HFFc6 (cell line): ENCODE measurements at regions not wholly inside any gene's neighbourhood (a gene's known extent, or its start where the extent isn't known, plus 50 kb on each side); places are given as distances from the start of the nearest gene placed in this dataset.
"Not testable (repeated sequence)": the region's sequence is repeated elsewhere in the genome, so short reads cannot be mapped to it uniquely, and the experiment has no call there.

Experiments used
- DNase-seq: peaks from one replicate; pipeline ENCODE4 v3.0.0-alpha.2; 2018
- H3K27ac Mint-ChIP-seq: 2 replicates; pipeline ENCODE4 v1.8.0; 2020; ENCODE audit warnings: mild to moderate bottlenecking, mixed read lengths
- H3K27me3 Mint-ChIP-seq: 2 replicates; pipeline ENCODE4 v1.8.0; 2021; ENCODE audit warnings: mild to moderate bottlenecking, moderate library complexity, mixed read lengths; ENCODE audit not compliant: insufficient read depth
- H3K36me3 Mint-ChIP-seq: 2 replicates; pipeline ENCODE4 v1.8.0; 2021; ENCODE audit warnings: low read depth, mixed read lengths
- H3K4me1 Mint-ChIP-seq: 2 replicates; pipeline ENCODE4 v1.8.0; 2020; ENCODE audit warnings: low read depth, mixed read lengths
- H3K4me3 Mint-ChIP-seq: 2 replicates; pipeline ENCODE4 v1.8.0; 2020; ENCODE audit warnings: mild to moderate bottlenecking, moderate library complexity, mixed read lengths
- H3K9me3 Mint-ChIP-seq: 2 replicates; pipeline ENCODE4 v1.8.0; 2020; ENCODE audit warnings: mild to moderate bottlenecking, mixed read lengths
- TF ChIP-seq, protein P1 (sequence below): fragments of 200-600 bp; sonication (generic); IDR thresholded peaks from 2 replicates; pipeline ENCODE4 v1.5.0; 2021; ENCODE audit warnings: antibody characterized with exemption, mild to moderate bottlenecking

- Mint-ChIP-seq H3K4me3 (no peak overlapping the region), H3K36me3 (no peaks in the 10 kb centered on the region), H3K27me3 (no peaks in the 10 kb centered on the region; the same call in 1 of the 2 replicates), H3K9me3 (peaks cover 52% of the 10 kb centered on the region), H3K4me1 (no peaks in the 10 kb centered on the region), H3K27ac (no peak overlapping the region)
- TF ChIP-seq, protein P1, sequence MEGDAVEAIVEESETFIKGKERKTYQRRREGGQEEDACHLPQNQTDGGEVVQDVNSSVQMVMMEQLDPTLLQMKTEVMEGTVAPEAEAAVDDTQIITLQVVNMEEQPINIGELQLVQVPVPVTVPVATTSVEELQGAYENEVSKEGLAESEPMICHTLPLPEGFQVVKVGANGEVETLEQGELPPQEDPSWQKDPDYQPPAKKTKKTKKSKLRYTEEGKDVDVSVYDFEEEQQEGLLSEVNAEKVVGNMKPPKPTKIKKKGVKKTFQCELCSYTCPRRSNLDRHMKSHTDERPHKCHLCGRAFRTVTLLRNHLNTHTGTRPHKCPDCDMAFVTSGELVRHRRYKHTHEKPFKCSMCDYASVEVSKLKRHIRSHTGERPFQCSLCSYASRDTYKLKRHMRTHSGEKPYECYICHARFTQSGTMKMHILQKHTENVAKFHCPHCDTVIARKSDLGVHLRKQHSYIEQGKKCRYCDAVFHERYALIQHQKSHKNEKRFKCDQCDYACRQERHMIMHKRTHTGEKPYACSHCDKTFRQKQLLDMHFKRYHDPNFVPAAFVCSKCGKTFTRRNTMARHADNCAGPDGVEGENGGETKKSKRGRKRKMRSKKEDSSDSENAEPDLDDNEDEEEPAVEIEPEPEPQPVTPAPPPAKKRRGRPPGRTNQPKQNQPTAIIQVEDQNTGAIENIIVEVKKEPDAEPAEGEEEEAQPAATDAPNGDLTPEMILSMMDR, result no peak
- DNase-seq, result no peak
Observed at GRCh38 chr3:22819209-22819608, 383.9 kb upstream of the UBE2E2 start.

DNA sequence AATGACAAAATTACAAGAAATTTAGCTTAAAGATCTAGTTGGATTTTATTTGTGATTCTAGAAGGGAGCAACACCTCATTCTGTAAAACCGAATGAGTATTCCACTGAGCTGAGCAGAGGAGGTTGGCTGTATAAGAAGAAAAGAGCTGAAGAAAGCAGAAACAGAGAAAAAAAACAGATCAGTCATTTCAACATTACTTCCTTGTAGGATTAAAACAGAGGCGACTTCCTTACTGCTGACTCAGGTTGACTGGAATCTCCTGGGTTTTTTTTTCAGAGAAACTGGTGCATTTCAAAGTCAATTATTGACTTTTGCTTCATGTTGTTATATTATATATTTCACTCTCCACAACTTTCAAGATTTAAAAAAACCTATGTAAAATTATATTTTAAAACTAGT is 368.1 kb upstream of the UBE2E2 start:
- no peak for DNase-seq
- H3K27ac Mint-ChIP-seq, result no peak overlapping the region
- H3K4me1 Mint-ChIP-seq, result no peaks in the 10 kb centered on the region
- peaks cover 54% of the 10 kb centered on the region for H3K9me3 Mint-ChIP-seq
- no peaks in the 10 kb centered on the region for H3K27me3 Mint-ChIP-seq
- H3K36me3 Mint-ChIP-seq, result no peaks in the 10 kb centered on the region
- TF ChIP-seq, protein P1, result no peak
- H3K4me3 Mint-ChIP-seq, result no peak overlapping the region

- Mint-ChIP-seq H3K27me3 (no peaks in the 10 kb centered on the region), H3K4me1 (no peaks in the 10 kb centered on the region), H3K4me3 (no peak overlapping the region), H3K36me3 (no peaks in the 10 kb centered on the region), H3K9me3 (peaks cover 48% of the 10 kb centered on the region), H3K27ac (no peak overlapping the region)
- TF ChIP-seq, protein P1, result no peak
- DNase-seq, result no peak
Observed at GRCh38 chr3:22836131-22836530, 367.0 kb upstream of the UBE2E2 start.

- H3K4me1 Mint-ChIP-seq, result no peaks in the 10 kb centered on the region
- no peak overlapping the region for H3K27ac Mint-ChIP-seq
- no peaks in the 10 kb centered on the region for H3K36me3 Mint-ChIP-seq
- H3K9me3 Mint-ChIP-seq, result peaks cover 39% of the 10 kb centered on the region
- no peak overlapping the region for H3K4me3 Mint-ChIP-seq
- TF ChIP-seq, protein P1, result no peak
- no peak for DNase-seq
- no peaks in the 10 kb centered on the region for H3K27me3 Mint-ChIP-seq
Observed at GRCh38 chr3:22843854-22844253, 359.3 kb upstream of the UBE2E2 start.

GRCh38 chr3:22846566-22846965 is 356.6 kb upstream of the UBE2E2 start:
- no peaks in the 10 kb centered on the region for H3K36me3 Mint-ChIP-seq
- H3K9me3 Mint-ChIP-seq, result peaks cover 23% of the 10 kb centered on the region
- H3K27me3 Mint-ChIP-seq, result no peaks in the 10 kb centered on the region
- no peaks in the 10 kb centered on the region for H3K4me1 Mint-ChIP-seq
- H3K4me3 Mint-ChIP-seq, result no peak overlapping the region
- TF ChIP-seq, protein P1, result no peak
- DNase-seq, result no peak
- H3K27ac Mint-ChIP-seq, result no peak overlapping the region

- H3K36me3 Mint-ChIP-seq, DNase-seq, H3K4me3 Mint-ChIP-seq, H3K27ac Mint-ChIP-seq, H3K27me3 Mint-ChIP-seq, H3K4me1 Mint-ChIP-seq: not testable (repeated sequence)
- peaks cover 12% of the 10 kb centered on the region for H3K9me3 Mint-ChIP-seq
Observed at GRCh38 chr3:22849583-22849982, 353.5 kb upstream of the UBE2E2 start.
